GM19193 (cell line): ENCODE measurements at regions not wholly inside any gene's neighbourhood (a gene's known extent, or its start where the extent isn't known, plus 50 kb on each side); places are given as distances from the start of the nearest gene placed in this dataset.

ENCODE experiments used
- POLR2A ChIP-seq: IDR thresholded peaks from 4 replicates; pipeline ENCODE4 v1.6.1; 2011; ENCODE audit not compliant: insufficient read depth, insufficient read length; ENCODE audit errors: extremely low read depth

GRCh38 chr12:123100882-123101281 lies 50.0 kb downstream of the PITPNM2 start:
- no peak for TF ChIP-seq POLR2A

- no peak for TF ChIP-seq POLR2A
Measured at GRCh38 chr12:123100450-123100849, 50.4 kb downstream of the PITPNM2 start.

GRCh38 chr12:123099560-123100192 lies 51.2 kb downstream of the PITPNM2 start:
- TF ChIP-seq POLR2A = no peak

DNA sequence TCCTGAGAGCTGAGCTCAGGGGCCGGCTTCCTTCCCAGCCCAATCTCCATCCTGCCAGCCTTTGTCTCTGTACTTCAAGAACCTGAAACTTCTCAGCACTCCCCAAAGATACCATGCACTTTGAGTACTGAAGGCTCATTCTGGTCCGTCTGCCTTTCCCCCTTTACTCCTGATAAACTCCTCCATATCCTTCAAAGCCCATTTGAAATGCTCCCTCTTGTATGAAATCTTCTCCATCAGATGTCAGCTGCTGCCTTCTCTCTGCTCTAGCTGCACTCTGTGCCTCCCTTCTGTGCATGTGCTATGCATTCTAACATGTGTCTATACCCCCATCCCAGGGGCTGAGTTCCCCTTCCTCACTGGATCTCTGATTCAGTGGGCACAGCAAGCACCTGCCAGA lies 52.1 kb downstream of the PITPNM2 start:
- TF ChIP-seq POLR2A = no peak

GRCh38 chr12:123097561-123098084 lies 53.3 kb downstream of the PITPNM2 start:
- TF ChIP-seq POLR2A = no peak

DNA sequence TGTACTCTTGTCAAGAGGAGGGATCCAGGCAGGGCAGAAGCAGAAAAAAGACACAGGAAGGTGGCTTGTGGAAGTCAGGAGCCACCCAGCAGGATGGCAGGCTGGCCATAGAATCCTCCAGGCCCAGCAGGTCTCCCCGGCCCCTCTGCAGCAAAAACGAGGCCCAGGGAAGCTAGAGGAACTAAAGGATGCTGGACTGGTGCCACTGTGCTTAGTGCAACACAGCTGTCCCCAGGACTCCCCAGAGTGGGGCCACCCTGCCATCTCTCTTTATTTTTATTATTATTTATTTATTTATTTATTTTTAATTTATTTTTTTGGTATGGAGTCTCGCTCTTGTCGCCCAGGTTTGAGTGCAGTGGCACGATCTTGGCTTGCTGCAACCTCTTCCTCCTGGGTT lies 54.1 kb downstream of the PITPNM2 start:
- no peak for TF ChIP-seq POLR2A

DNA sequence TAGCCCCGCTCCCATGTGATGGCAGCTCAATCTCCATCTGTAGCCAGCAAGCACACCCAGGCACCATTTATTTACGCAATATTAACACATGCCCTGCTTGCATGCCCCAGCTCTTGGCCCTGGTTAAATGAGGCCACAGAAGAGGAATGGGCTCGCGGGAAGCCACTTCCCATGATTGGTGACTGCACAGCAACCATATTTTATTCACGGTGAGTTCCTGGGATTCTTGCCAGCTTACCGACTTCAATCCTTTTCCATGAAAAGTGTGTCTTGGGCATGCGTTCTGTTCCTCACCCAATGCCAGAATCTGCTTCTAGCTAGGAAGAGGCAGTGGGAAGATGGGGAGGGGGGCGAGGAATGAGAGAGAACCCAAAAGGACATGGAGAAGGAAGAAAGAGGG lies 54.7 kb downstream of the PITPNM2 start:
- TF ChIP-seq POLR2A = no peak

DNA sequence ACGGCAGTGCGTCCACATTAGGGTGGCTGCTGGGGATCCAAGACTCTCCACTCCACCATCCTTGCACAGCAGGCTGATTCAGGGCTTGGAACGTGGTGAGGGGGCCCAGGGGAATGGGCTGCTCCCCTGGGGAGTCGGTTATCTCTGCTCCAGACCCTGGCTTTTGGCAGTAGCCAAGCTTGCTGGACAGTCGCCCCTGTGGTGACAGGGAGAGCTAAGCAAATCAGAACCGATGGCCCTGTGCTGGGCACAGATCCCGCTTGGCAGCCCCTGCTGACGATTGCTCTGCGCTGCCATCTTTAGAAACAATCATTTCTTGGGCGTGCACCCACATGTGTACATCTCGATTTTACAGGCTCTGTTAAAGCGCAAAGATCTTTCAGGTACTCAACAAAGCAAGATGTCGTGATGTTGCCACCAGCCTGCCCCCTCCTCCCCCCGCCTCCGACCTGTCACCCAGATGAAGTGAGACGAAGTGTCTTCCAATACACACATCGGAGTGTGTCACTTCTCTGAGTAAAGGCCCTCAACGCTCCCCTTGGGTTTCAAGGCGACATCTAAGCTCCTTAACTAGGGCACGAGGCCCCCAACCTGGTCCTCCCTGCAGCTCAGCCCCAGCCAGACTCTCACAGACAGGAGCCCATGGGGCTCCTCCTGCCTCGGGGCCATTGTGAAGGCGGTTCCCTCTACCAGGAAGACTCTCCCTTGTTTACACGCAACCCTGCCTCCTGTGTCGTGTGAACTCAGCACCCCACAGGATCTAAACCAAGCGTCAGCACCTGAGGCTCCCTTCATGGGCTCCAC lies 55.6 kb downstream of the PITPNM2 start:
- no peak for TF ChIP-seq POLR2A

- TF ChIP-seq POLR2A = no peak
Measured at GRCh38 chr12:123094349-123095077, 56.4 kb downstream of the PITPNM2 start.

GRCh38 chr12:123092866-123093265 lies 58.0 kb downstream of the PITPNM2 start:
- no peak for TF ChIP-seq POLR2A

DNA sequence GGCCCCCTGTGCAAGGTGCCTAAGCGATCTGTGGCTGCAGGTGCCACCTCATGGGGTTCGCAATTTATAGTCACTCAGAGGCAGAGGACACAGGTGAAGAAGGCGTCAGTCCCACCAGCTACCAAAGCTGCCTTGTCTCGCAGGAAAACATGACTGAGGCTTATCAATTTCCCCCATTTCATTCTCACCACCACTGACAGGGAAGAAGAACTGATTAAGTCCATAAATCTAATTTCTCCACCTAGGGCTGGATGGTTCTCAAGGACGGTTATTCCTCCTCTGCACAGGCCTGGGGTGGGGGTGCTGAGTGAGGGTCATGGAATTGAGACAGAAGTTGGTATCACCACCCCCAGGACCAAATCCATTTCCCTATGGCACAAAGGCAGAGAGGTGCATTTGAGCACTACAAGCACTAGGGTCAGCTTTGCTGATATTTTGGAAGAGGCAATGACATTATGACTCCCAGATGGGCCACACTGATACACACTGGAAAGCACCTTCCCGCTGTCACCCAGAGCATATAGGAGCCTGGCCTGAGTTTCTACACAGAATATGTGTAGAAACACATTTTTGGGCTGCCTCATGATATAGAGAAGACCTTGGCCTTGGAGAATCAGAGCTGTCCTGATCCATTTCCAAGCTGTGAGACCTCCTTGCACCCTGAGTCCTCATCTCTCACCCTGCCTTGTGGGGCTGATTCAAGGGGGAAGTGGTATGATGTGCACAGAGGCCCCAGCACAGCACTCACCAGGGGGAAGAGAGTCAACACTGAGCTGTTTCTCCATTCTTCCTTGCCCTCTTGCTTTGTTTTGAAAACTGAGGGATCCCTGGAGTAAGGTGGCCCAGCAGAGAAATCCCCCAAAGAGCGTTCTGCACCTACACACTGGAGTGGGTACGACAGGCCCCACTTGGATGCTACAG lies 59.4 kb downstream of the PITPNM2 start:
- TF ChIP-seq POLR2A = no peak

DNA sequence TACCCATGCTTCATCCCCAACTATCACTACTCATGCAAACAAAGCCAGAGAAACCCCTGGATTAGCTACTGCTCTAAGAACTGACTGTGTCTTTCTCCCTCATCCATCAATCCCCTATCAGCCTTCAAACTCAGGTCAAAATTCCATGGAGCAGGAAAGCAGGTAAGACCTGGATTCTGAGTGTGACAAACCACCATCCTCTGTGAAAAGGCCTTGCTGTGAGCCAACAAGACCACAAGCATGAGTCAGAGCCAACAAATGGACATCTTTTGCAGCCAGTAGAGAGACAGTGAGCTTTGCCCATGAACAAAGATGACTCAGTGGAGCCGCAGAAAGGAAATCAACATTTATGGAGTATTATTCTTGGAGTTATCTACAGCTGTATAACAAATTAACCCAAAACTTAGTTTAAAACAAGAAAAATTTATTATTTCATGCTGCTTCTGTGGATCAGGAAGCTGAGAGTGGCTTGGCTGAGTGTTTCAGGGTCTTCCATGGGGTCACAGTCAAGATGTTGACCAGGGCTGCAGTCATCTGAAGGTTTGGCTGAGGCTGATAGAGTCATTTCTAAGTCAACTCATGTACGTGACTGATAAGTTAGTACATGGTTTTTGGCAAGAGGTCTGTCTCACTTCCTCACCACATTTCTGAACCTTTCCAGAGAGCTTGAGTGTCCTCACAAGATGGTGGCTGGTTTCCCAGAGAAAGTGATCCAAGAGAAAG lies 61.1 kb downstream of the PITPNM2 start:
- TF ChIP-seq POLR2A = no peak

DNA sequence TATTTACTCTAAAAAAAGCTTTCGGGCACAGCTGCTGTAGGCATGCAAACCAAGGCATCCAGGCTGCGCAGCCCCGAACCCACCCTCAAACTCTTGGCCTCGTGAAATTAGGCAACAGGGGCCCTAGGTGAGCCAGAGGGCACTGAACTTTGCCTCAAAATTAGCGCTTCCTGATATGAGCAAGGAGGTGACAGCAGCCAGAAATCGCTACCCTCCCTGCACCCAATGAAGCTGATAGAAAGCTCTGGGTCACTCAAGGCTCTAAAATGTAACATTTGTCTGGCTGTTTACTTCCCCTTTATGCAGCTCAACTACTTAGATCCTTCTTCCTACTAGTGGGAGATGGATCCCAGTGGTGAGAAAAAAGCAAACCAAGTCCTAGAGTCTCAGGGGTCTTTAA lies 61.8 kb downstream of the PITPNM2 start:
- no peak for TF ChIP-seq POLR2A
